ENCODE measurements at regions not wholly inside any gene's neighbourhood (a gene's known extent, or its start where the extent isn't known, plus 50 kb on each side); places are given as distances from the start of the nearest gene placed in this dataset.

DNA sequence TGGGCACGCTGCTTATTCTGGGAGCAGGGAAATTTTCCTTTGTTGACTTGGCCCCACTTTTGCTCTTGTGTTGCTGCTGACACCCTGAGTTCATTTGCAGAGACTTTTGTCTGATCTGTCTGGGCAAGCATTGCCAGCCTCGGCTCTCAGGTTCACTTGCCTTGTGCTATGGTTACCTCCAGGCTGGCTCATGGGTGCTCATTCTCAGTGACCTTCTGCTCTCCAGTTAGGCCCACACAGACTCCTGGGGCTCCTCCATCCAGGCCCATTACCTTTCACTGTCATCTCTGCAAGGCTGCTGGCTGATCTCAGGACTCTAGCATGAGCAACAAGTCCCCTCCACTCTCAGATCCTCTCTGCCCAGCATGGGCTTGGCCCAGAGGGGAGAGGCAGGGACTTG lies 108.3 kb downstream of the IL20RB start:
- Histone ChIP-seq H3K9me3 (ENCODE audit: insufficient read depth, low read depth, low read length) (no peaks in the 10 kb centered on the region), H4K20me1 (ENCODE audit: insufficient read depth, low read length) (no peaks in the 10 kb centered on the region), H3K27ac (ENCODE audit: low read depth, low read length) (no peak overlapping the region), H3K27me3 (ENCODE audit: insufficient read depth, low read length) (no peaks in the 10 kb centered on the region), H3K9ac (ENCODE audit: low read length) (no peak overlapping the region), H3K79me2 (ENCODE audit: insufficient read depth, low read length) (no peaks in the 10 kb centered on the region), H3K36me3 (ENCODE audit: insufficient read depth, low read length) (no peaks in the 10 kb centered on the region), H2AFZ (ENCODE audit: low read depth, low read length) (no peak overlapping the region), H3K4me1 (ENCODE audit: insufficient read depth, low read length) (no peaks in the 10 kb centered on the region), H3K4me2 (ENCODE audit: low read length) (no peak overlapping the region), H3K4me3 (ENCODE audit: insufficient read depth, low read depth, low read length) (no peak overlapping the region)
- TF ChIP-seq EZH2 (IDR thresholded peaks at IDR 0.05; ENCODE audit: insufficient read depth, low read length) = no peak
- TF ChIP-seq, protein P1, sequence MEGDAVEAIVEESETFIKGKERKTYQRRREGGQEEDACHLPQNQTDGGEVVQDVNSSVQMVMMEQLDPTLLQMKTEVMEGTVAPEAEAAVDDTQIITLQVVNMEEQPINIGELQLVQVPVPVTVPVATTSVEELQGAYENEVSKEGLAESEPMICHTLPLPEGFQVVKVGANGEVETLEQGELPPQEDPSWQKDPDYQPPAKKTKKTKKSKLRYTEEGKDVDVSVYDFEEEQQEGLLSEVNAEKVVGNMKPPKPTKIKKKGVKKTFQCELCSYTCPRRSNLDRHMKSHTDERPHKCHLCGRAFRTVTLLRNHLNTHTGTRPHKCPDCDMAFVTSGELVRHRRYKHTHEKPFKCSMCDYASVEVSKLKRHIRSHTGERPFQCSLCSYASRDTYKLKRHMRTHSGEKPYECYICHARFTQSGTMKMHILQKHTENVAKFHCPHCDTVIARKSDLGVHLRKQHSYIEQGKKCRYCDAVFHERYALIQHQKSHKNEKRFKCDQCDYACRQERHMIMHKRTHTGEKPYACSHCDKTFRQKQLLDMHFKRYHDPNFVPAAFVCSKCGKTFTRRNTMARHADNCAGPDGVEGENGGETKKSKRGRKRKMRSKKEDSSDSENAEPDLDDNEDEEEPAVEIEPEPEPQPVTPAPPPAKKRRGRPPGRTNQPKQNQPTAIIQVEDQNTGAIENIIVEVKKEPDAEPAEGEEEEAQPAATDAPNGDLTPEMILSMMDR (IDR thresholded peaks at IDR 0.05; ENCODE audit: insufficient read depth, low read depth, low read length) = no peak
- Mint-ChIP-seq H3K9me3 (ENCODE audit: unreplicated experiment) (no peaks in the 10 kb centered on the region), H3K27me3 (ENCODE audit: low read depth, unreplicated experiment) (no peaks in the 10 kb centered on the region), H3K4me1 (ENCODE audit: low read depth, unreplicated experiment) (peaks cover 6% of the 10 kb centered on the region), H3K36me3 (ENCODE audit: low read depth, unreplicated experiment) (peaks cover 2% of the 10 kb centered on the region), H3K4me3 (ENCODE audit: unreplicated experiment) (no peak overlapping the region), H3K27ac (ENCODE audit: unreplicated experiment) (no peak overlapping the region)
- FAIRE-seq (no peak), DNase-seq (ENCODE audit: low read depth) (no peak)

DNA sequence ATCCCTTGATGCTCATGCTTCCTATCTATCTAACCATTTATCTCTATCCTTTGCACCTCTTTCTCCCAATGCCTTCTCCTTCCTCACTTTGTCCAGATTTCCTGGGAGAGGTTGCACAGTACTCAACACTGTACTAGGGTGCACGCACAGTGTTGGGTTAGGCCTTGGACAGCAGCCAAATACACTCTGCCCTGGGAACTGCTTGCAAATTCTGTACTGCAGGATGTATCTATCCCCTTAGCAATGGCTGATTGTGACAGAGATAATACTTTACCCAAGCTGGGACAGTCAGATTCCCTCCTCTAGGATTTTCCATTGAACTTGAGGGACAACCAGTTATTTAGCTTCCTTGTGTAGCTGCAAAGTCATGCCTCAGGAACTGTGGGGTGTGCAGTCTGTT lies 113.3 kb downstream of the IL20RB start:
- no peak for FAIRE-seq

DNA sequence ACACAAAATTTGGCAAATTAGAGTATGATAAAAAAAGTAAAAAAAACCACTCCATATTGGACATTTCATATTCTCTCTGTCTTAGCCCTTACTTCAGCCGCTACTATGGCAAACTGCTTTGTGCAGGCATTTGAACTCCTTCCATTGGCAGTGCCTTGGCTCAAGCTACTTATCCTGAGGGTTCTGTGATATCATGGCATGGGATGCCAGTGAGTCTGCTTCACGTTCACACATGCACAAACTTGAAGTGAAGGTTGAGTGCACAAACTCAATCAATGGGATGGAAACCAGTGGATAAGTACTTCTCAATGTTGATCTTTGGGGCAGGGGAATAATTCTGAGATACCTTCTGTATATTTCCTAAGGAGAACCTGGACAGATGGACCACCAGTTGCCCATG lies 117.2 kb downstream of the IL20RB start:
- no peaks in the 10 kb centered on the region for H3K36me3 ChIP-seq (ENCODE audit: insufficient read depth, low read length)
- FAIRE-seq (no peak), DNase-seq (ENCODE audit: low read depth) (no peak)
- no peaks in the 10 kb centered on the region for H3K4me1 ChIP-seq (ENCODE audit: insufficient read depth, low read length)
- no peak overlapping the region for H3K4me3 ChIP-seq (ENCODE audit: insufficient read depth, low read depth, low read length)
- Mint-ChIP-seq H3K4me3 (ENCODE audit: unreplicated experiment) (no peak overlapping the region), H3K27ac (ENCODE audit: unreplicated experiment) (no peak overlapping the region), H3K4me1 (ENCODE audit: low read depth, unreplicated experiment) (peaks cover 8% of the 10 kb centered on the region), H3K36me3 (ENCODE audit: low read depth, unreplicated experiment) (peaks cover 2% of the 10 kb centered on the region), H3K9me3 (ENCODE audit: unreplicated experiment) (no peaks in the 10 kb centered on the region), H3K27me3 (ENCODE audit: low read depth, unreplicated experiment) (peaks cover 16% of the 10 kb centered on the region)
- H3K9me3 ChIP-seq (ENCODE audit: insufficient read depth, low read depth, low read length) = no peaks in the 10 kb centered on the region
- TF ChIP-seq, protein P1 (IDR thresholded peaks at IDR 0.05; ENCODE audit: insufficient read depth, low read depth, low read length) = no peak
- TF ChIP-seq EZH2 (IDR thresholded peaks at IDR 0.05; ENCODE audit: insufficient read depth, low read length) = no peak
- H2AFZ ChIP-seq (ENCODE audit: low read depth, low read length) = no peak overlapping the region
- no peaks in the 10 kb centered on the region for H3K79me2 ChIP-seq (ENCODE audit: insufficient read depth, low read length)
- no peak overlapping the region for H3K9ac ChIP-seq (ENCODE audit: low read length)
- H4K20me1 ChIP-seq (ENCODE audit: insufficient read depth, low read length) = no peaks in the 10 kb centered on the region
- no peak overlapping the region for H3K4me2 ChIP-seq (ENCODE audit: low read length)
- H3K27me3 ChIP-seq (ENCODE audit: insufficient read depth, low read length) = peaks cover 3% of the 10 kb centered on the region
- no peak overlapping the region for H3K27ac ChIP-seq (ENCODE audit: low read depth, low read length)

More for the DNA sequence above, 113.3 kb downstream of the IL20RB start:
- Mint-ChIP-seq H3K27ac (ENCODE audit: unreplicated experiment) (no peak overlapping the region), H3K4me1 (ENCODE audit: low read depth, unreplicated experiment) (peaks cover 8% of the 10 kb centered on the region), H3K36me3 (ENCODE audit: low read depth, unreplicated experiment) (no peaks in the 10 kb centered on the region), H3K27me3 (ENCODE audit: low read depth, unreplicated experiment) (peaks cover 7% of the 10 kb centered on the region), H3K9me3 (ENCODE audit: unreplicated experiment) (no peaks in the 10 kb centered on the region), H3K4me3 (ENCODE audit: unreplicated experiment) (no peak overlapping the region)
- Histone ChIP-seq H3K36me3 (ENCODE audit: insufficient read depth, low read length) (no peaks in the 10 kb centered on the region), H3K79me2 (ENCODE audit: insufficient read depth, low read length) (no peaks in the 10 kb centered on the region), H3K27me3 (ENCODE audit: insufficient read depth, low read length) (no peaks in the 10 kb centered on the region), H3K4me1 (ENCODE audit: insufficient read depth, low read length) (no peaks in the 10 kb centered on the region), H3K9ac (ENCODE audit: low read length) (no peak overlapping the region), H3K4me2 (ENCODE audit: low read length) (no peak overlapping the region), H3K9me3 (ENCODE audit: insufficient read depth, low read depth, low read length) (no peaks in the 10 kb centered on the region), H4K20me1 (ENCODE audit: insufficient read depth, low read length) (no peaks in the 10 kb centered on the region), H2AFZ (ENCODE audit: low read depth, low read length) (no peak overlapping the region), H3K4me3 (ENCODE audit: insufficient read depth, low read depth, low read length) (no peak overlapping the region), H3K27ac (ENCODE audit: low read depth, low read length) (no peak overlapping the region)
- no peak for DNase-seq (ENCODE audit: low read depth)
- TF ChIP-seq EZH2 (IDR thresholded peaks at IDR 0.05; ENCODE audit: insufficient read depth, low read length) = no peak
- TF ChIP-seq, protein P1 (IDR thresholded peaks at IDR 0.05; ENCODE audit: insufficient read depth, low read depth, low read length) = no peak
